GM23248 (cell line): ENCODE measurements at regions not wholly inside any gene's neighbourhood (a gene's known extent, or its start where the extent isn't known, plus 50 kb on each side); places are given as distances from the start of the nearest gene placed in this dataset.

Experiments
- EZH2 ChIP-seq: fragments of 200-600 bp; sonication (generic); IDR thresholded peaks from 2 replicates; pipeline ENCODE4 v1.6.1; 2018; ENCODE audit warnings: antibody characterized with exemption, mild to moderate bottlenecking; ENCODE audit not compliant: insufficient read depth, poor library complexity, severe bottlenecking
- EZH2phosphoT487 ChIP-seq: fragments of 200-600 bp; sonication (generic); IDR thresholded peaks from 2 replicates; pipeline ENCODE4 v1.6.1; 2018; ENCODE audit warnings: antibody characterized with exemption, moderate library complexity, mild to moderate bottlenecking, low read depth; ENCODE audit not compliant: insufficient read depth

DNA sequence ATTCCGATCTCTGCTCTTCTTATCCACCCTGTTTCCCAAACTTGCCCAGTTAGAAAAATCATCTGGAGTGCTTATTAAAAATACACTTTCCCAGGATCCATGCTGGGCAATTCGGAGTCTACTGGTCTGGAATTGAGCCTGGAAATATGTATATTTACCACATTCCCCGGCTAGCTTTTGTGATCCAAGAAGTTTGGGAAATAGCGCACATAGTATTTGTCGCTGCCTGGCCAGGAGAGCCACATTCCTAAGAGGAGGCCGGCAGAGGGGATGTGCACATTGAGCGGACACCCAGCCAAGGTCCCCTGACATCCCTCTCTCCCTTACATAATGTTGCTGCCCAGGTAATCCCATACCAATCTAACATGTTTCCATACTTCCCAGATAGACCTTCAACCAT is 62.1 kb upstream of the TMEM97 start:
- TF ChIP-seq EZH2 (no peak), EZH2phosphoT487 (no peak)
